ENCODE measurements at regions not wholly inside any gene's neighbourhood (a gene's known extent, or its start where the extent isn't known, plus 50 kb on each side); places are given as distances from the start of the nearest gene placed in this dataset.
A peak's percentile ranks its signal among the peaks of the same experiment; 100 is the strongest.
"Not testable (repeated sequence)": the region's sequence is repeated elsewhere in the genome, so short reads cannot be mapped to it uniquely, and the experiment has no call there.

DNA sequence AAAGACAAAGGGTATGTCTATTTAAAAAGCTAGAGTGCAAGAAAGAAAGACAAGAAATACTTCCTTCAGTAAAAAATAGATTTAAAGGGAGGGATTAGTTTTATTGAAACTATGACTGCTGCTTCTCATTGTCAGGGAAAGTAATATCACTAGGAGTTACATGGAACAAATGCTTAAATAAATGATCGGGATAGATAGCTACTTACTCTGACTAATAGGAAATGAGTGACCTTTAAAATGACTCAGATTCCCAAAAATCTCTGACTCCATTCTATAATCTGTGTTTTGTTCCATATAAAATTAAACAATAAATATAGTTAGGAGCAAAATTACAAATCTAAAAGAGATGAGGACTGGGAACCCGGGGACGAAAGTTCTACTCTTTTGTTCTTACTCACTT is 669.3 kb downstream of the NR4A2 start:
- no peak for DNase-seq

DNA sequence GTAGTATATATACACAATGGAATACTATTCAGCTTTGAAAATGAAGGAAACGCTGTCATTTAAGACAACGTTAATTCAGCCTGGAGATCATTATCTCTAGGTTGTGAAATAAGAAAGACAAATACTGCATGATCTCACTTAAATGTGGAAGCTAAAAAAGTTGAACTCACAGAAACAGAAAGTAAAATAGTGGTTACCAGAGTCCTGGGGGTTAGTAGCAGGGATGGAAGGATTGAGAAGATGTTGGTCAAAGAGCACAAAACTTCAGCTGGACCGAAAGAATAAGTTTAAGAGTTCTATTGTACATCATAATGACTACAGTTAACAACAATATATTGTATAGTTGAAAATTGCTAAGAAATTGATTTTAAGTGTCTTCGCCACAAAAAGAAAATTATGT is 670.3 kb downstream of the NR4A2 start:
- no peak for DNase-seq

DNA sequence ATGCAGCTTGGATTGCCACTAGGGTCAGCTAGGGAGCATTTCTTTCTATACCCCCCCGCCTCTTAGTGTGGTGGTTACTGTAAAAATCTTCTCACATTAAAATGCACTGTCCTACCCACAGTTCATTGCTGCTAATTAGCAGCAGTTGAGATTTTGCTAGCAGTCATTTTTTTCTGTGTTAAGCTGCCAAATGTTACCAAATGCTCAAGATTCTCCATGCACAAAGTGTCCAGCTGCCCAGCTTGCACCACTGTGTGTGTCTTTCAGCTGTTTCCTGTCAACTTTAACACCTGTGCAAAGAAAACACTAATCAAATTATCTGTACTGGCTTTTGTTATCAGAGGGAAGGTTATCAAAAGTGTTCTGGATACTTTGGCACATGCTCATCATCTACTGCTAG is 679.3 kb downstream of the NR4A2 start:
- no peak for DNase-seq

DNA sequence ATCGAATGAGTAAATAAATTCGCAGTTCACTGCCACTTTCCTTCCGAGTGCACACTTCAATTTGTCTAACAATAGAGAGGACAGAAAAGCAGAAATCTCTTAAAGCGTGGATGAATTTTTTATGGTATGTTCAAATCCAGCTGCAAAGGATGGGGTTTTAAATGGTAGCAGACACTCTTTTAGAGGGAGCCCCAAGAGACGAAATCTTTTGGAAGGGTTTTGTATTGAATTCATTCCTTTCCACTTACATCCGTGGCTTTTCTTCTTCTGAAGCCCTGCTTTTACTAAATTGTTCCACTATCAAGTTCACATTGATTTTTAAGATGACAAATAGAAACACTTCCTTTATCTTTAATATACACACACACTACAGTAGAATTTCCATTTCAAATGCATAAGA is 680.7 kb downstream of the NR4A2 start:
- peak; percentile 60 for DNase-seq

DNA sequence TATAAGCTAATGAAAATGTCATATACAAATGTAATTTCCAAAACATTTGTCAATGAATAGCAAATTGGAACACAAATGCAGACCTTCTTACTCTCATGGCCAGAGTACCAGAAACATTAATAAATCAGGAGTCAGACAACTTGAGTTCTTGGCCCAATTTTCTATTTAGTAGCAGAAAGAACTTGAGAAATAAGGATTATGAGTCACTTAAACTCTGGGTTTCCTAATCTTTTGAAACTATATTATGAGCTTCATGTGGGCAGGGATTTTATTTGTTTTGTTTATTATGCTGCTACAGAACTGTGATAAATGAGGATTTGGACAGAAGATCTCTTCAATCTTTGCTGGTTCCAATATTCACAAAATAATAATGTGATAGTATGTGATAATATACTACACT is 686.7 kb downstream of the NR4A2 start:
- DNase-seq = no peak

DNA sequence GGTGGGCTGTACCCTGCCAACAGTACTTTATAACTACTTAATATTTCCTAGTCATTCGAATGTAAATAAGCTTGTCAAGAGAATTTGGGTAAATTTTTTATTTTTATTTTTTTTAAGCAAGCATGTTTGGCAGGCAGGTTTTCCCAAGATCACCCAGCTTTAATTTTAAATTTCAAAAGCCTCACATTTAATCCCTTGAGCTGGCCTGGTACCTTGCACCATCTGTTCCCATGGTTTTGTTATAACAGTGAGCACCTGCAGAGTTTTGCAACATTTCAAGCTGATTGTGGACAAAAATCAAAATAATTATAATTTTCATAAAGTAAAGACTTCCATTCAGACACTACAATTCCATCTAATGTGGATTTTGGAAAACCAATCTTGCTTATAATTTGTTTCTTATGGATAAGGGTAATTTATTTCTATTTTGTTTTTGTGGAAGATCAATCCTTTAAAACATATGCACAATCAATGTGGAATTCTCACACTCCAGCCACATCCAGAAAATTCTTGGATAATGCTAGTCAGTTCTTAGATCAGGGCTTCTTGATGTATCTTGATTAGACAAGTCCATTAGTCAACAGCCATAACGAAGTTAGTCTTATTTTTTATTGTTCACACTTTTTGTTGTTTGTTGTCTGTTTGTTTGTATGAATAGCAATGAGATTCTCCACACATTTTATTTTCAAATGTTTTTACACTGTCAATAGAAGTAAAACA is 689.3 kb downstream of the NR4A2 start:
- no peak for DNase-seq

DNA sequence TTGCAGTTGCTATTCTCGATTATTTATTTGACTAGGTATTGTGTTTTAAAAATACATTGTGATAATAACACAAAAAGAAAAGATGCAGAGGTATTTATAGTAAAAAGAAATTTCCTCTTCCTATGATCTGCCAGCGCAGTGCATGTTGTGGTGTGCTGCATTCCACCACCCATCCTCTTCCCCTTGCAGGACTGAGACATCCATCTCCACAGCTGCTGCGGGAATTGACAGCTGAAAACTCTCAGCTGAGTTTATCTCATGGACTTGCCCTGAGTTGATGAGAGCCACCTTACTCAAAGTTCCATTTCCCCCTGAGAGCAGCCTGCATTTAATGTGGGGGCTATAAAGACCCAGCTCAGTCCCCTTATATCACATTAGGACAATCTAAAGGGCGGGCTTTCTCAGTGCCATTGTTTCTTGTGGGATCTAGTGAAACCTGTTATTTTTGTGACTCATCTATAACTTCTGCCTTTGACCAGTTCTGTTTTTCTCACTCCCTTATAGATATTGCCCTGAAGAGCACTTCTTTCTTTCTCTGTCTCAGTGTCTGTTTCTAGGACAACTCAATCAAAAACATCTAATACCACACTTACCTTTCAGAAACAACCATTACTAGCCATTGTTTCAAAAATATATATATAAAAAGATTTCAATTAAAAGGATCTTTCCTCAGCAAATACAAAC is 698.5 kb downstream of the NR4A2 start:
- no peak for DNase-seq

DNA sequence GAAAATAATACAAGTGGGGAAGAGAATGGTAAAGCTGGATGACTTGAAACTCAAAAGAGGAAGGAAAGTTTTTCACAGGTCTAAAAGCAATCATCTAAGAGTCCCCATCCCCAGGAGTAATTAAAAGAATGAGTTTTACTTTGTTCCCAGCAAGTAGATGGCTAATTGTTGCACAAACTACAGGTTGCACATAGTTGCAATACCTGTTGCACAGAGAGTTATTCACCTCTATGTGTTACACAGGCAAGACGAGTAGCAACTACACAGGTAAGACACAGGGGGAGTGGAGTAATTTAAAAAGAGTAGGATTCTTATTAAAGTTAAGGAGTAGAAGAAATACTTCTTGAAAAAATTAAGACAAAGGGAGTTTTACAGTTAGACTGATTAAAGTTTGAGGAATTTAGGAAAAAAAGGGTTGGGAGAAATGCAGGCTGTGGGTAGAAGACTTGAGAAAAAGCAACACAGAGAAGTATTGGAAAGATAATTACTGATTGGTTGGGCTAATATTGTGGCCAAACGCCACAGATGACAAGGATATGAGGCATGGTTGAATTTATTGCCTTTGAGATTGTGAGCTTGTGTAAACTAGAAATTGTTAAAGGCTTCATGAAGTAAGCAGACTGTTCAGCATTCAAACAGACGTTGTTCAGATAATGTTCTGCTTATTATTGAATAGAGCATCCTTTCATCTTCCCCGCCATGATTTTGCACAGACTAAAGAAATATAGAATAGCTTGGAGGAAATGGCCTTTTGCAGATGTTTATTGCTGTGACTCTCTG is 699.3 kb downstream of the NR4A2 start:
- no peak for DNase-seq

DNA sequence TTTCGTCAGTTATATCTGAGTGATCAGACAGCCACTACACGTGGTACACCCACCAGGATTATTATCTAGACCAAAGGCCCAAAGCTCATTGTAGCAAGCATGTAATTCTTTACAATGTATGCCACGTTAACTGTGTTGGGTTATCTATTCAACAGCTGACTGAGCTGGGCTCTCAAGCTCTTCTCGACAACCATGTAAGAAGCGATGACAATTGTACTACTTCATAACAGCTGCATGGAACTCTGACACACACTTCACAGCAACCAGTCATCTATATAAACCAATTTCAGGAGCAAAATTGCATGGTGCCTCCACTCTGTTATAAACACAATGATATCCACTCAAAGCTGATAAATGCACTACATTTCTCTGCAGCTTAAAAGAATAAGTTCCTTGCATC is 701.8 kb downstream of the NR4A2 start:
- peak; percentile 70 for DNase-seq

DNA sequence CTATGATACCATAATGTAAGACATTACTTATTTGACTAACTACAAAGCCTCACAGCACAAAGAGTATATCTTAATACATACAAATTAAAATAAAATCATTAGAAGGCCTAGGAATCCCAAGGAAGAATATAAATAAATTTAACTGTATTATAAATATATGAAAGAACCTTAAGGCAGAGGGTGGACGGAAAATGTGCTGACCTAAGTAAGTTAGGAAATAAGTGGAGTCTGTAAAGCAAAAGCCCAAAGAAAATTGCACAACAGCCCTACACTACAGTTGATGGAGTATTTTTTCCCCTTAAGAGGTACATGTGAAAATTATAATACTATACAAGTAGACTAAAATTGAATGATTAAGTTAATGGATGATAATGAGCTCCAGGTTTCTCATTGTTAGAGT is 710.1 kb downstream of the NR4A2 start:
- no peak for DNase-seq

DNA sequence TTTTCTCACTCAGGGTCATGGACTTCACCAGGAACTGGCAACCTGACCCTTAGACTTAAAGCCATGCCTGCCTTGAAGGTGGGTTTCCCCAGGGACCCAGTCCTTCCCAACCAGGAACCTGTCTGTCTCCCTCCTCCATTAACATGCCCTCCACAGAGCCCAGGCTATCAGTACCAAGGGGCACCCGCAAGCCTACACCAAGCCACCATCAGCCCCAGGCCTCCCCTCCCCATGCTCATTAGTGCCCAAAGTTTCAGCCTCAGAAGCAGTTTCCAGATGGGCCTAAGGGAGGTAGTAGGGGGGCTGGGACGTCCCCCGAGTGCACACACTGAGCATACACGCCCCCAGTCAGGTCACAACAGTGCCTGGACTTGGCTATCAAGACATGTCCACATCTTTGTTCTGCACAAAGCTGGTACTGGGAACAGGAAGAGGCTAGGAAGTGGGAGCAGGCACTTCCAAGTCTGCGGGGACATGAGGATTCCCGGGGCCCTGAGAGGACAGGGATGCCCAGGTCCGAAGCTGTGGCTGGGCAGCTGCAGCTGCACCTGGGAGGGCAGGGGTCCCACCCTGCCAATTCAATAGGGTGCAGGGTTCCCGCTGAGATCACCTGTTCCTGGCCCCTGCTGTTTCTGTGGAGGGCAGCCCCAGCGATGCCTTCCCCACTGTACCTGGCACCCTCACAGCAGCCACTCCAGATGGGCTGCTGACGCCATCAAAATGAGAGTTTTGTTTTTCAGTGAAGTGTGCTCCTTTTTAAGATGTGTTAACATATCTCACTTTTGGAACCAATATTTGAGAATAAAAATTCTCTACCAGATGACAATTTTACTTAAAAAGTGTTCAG is 731.4 kb downstream of the NR4A2 start:
- no peak for DNase-seq

DNA sequence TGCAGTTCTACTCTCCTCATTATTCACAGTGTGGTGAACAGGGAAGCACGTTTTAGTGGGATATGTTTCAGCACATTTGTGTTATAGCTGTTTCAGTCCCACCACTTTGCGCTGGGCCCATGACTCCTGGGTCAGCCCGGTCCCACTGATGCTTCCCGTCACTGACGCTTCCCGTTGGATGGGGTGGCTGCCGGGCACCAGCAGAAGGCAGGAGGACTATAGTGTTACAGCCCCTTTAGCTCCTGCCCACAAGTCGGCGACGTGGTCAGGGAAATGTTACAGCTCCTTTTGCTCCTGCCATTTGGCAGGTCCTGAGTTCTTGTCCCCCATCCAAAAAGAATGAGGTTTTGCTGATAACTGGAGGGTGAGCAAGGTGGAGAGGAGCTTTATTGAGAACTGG is 732.2 kb downstream of the NR4A2 start:
- no peak for DNase-seq

DNA sequence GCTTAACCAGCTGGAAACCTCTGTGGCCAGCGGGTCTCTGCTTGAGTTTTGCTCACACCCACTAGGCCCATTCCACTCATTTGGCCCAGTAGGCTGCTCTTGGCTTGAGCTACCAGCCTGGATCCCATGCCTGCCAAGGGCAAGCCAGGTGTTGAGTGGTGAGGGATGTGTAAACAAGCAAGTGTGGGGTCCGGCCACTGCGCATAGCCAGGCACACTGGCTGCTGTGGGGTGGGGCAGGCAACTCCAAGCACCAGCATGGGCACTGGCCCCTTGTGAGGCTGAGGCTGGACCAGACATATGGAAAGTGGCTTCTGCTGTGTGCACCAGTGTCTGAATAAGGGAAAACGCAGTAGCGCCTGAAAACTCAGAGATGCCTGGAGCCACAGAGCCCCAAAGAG is 732.7 kb downstream of the NR4A2 start:
- no peak for DNase-seq

DNA sequence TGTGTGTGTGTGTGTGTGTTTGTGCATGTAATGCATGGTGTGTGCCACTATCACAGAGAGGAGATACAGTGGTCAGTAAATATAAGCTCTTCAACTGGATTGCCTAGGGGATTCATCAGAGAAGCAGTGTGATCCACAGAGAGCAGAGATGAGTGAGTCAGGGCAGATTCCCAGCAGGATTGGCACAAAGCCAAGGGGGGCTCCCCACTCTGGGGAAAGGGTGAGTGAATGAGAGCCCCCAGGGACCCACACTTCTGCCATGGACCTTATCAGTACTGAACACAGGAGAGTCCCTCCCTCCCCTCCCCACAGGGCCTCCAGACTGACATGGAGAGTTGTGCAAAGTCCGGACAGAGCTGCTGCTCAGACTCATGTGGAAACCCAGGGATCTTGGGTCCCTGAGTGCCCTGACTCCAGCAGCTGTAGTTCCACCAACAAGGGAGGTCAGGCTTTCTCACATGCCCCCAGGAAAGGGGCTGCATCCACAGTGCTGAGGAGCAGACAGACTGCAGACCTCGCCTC is 748.8 kb downstream of the NR4A2 start:
- DNase-seq = no peak

DNA sequence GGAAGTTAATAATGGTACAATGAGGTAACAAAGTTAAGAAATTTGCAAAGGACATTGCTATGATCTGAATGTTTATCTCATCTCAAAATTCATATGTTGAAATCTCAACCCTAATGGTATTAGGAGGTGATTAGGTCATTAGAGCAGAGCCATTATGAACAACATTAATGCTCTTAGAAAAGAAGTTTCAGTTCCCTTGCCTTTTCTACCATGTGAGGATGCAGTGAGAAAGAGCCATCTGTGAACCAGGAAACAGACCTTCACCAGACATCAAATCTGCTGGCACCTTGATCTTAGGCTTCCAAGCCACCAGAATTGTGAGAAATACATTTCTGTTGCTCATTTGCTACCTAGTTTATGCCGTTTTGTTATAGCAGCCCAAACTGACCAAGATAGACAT is 757.6 kb downstream of the NR4A2 start:
- no peak for DNase-seq

DNA sequence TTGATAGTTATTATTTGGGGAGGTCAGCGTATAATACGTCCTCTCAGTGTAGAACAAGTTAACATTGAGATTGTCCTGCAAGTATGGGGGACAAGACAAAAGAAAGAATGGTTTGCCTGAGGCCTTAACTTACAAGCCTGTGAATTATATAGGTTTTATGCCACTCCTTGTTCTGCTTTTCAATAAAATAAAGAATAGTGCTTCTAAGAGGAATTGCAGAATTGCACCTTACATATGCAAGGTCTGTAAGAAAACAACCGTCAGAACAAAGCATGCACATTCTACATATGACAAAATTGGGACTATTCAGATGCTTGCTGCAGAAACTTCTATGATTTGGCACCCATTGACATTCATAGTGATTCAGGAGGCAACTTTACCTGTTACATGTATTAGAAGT is 785.0 kb downstream of the NR4A2 start:
- peak; percentile 61 for DNase-seq

DNA sequence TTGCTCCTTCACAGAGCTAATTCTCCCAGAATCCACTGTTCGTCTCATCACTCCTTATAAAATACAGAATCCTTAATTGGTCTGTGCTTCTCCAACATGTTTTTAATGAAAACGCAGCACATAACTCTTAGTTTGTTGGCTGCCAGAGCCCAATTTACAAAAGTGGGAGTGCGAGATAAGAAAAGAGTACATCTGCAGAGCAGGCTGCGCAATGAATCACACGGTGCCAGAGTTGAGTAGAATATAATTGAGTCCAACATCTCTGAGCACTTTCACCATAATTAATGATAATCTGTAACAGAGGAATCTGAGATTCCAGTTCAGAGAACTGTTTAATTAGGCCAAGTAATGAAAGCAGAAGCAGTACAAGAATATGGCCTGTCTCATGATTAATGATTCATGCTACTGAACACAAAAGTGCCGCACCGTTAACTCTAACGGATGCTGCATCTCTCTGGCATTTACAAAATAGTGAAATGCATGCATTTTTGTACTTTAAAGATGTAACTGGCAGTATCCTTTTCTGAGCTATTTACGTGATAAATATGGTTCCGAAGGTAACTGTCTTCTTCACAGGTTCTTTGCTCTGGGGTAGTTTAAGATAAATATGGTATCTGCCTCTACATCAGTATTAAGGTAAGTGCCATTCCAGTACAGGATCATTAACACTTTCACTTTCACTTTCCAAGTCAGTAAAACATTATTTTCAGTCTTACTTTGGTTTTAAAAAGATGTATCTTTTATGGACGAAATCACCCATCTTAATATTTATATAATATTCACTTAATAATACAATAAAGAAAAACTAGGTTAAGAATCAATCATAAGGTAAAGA is 785.6 kb downstream of the NR4A2 start:
- peak; percentile 86 for DNase-seq

DNA sequence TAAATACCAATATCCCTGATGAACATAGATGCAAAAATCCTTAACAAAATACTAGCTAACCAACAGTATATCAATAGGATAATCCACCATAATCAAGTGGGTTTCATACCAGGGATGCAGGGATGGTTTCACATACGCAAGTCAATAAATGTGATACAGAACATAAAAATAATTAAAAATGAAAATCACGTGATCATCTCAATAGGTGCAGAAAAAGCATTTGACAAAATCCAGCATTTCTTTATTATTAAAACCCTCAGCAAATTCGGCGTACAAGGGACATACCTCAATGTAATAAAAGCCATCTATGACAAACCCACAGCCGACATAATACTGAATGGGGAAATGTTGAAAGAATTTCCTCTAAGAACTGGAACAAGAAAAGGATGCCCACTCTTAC is 793.5 kb downstream of the NR4A2 start:
- not testable (repeated sequence) for DNase-seq

DNA sequence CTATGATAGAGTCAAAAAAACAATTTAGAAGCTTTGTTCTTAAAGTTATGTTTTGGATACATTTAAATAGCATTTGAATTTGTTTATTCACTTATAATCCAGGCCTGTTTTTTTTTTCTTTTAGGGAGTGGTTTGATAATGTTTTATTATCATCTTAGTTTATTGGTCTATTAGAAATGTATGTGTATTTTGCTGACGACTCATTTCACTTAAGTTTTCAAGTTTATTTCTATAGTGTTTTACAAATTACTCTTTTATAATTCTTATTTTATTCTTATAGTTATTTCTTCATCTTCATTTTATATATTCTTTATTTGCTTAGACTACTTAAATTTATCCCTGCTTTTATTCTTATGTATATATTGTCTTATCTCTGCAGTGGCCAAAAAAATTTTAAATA is 804.5 kb downstream of the NR4A2 start:
- no peak for DNase-seq

DNA sequence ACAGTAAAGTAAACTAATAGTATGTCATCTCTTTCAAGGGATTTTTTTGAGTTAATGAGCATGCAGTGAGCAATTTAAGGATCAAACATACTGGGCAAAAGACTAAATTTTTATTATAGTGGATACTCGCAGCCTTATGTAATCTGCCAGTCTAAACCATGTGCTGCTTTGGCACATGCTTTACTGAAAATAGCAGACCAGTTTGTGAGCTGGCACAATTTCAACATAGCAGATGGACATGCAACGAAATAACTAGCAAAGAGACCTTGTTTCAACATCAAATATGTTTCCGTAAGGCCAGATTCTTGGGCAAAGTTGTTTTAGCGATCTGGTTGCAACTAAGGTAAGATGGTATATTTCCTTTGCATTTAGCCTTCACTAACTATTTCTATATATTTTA is 807.3 kb downstream of the NR4A2 start:
- DNase-seq = no peak

DNA sequence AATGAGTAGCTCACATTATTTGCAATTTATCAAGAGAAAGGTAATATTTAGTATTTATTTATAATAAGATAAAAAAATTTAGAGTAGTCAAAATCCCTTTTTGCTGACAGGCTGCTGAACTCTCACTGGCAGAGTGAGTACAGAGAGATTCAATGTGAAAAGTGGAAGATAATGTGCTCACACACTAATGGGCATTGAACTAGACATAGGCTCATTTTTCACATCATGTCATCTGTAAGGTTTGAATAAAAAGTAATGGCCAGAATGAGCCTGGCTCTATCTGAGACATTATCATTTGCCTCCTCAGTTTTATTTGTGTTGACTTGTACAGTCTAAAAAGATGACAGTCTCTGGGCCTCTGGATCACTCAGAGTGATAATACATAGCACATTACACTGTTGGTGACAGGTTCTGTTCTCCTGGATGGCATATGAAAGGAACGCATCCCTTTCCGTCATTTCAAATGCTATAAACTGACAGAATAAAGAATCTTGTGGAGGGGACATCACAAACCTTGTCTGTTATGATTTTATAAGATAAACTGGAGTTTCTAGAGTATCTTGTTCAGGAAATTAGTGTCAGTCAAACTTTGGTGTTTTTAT is 812.9 kb downstream of the NR4A2 start:
- DNase-seq = peak; percentile 7

DNA sequence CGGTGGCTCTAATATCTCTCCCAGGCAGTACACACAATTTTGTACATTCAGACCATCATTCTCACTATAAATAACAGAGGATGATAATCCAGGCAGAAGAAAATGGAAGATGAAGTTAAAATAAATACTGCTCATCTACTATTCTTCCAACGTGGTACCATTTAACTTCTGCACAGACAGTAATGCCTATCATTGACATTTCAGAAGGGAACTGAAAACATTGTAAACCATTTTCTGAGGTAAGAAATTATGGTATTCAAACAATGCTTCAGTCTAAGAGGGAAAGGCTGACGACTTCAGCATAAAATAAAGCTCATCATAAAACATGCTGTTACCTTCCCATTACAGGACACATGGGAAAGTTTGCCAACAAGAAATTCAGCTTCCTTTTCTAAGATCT is 814.4 kb downstream of the NR4A2 start:
- no peak for DNase-seq
